Heart right ventricle (tissue), 16 donors: ENCODE measurements at regions not wholly inside any gene's neighbourhood (a gene's known extent, or its start where the extent isn't known, plus 50 kb on each side); places are given as distances from the start of the nearest gene placed in this dataset.
A peak's percentile ranks its signal among the peaks of the same experiment; 100 is the strongest.

Experiments
- ATAC-seq, 8 donors: fragments of 200-7000 bp; cut with Tn5 transposase; one replicate each; pipeline ENCODE4 v1.9.1; 2020; ENCODE audit warnings: mild to moderate bottlenecking in 8 of 8, moderate library complexity in 8 of 8, moderate number of reproducible peaks in 1 of 8
- DNase-seq, 2 donors: peaks; one replicate each; pipeline ENCODE4 v3.0.0-alpha.2; 2020
- H3K27ac ChIP-seq, 10 donors: fragments of 200-600 bp; sonication (generic) in 2 of 10; one replicate each; pipeline versions ENCODE4 v1.5.0 to v1.8.0; 2020 to 2022; ENCODE audit warnings: mild to moderate bottlenecking in 3 of 10
- H3K27me3 ChIP-seq, 7 donors: fragments of 200-600 bp; one replicate each; pipeline ENCODE4 v1.8.0; 2021 to 2022; ENCODE audit warnings: mild to moderate bottlenecking in 2 of 7
- H3K36me3 ChIP-seq, 9 donors: fragments of 200-600 bp; sonication (generic) in 1 of 9; one replicate each; pipeline versions ENCODE4 v1.5.0 to v1.8.0; 2020 to 2022; ENCODE audit warnings: mild to moderate bottlenecking in 2 of 9
- H3K4me1 ChIP-seq, 9 donors: fragments of 200-600 bp; sonication (generic) in 1 of 9; one replicate each; pipeline versions ENCODE4 v1.5.0 to v1.8.0; 2020 to 2022; ENCODE audit warnings: mild to moderate bottlenecking in 4 of 9
- H3K4me3 ChIP-seq, 10 donors: fragments of 200-600 bp; sonication (generic) in 2 of 10; one replicate each; pipeline versions ENCODE4 v1.5.0 to v1.8.0; 2020 to 2022; ENCODE audit warnings: mild to moderate bottlenecking in 7 of 10, moderate library complexity in 2 of 10
- H3K9me3 ChIP-seq, 11 donors: fragments of 200-600 bp in 10 of 11; sonication (generic) in 2 of 11; one replicate each; pipeline versions ENCODE4 v1.5.0 to v1.8.0; 2013 to 2022; ENCODE audit warnings: mild to moderate bottlenecking in 2 of 11, control low read depth in 1 of 11, moderate library complexity in 1 of 11
- CTCF ChIP-seq, 9 donors: fragments of 200-600 bp; sonication (generic) in 2 of 9; IDR thresholded peaks; one replicate each; pipeline versions ENCODE4 v1.5.0 to v1.8.0; 2021 to 2022; ENCODE audit warnings: antibody characterized with exemption in 9 of 9, mild to moderate bottlenecking in 5 of 9, moderate library complexity in 1 of 9
- WGBS, 2 donors: extraction: QIAGEN DNeasy Blood & Tissue Kit; methylation state at CpG; one replicate each; pipeline ENCODE4 v1.1.7; 2013; ENCODE audit warnings: inconsistent platforms in 1 of 2; 5-methylcytosine and 5-hydroxymethylcytosine counted together
- intact Hi-C, 10 donors: fragments of 100-400 bp; cut with DNase I; formaldehyde crosslinking; loops; one replicate each; pipeline versions ENCODE4 v1.11.1 to v1.14.2; 2022
- donor health status: Arrhythmogenic right ventricular cardiomyopathy.
- donor health status: ischemic (EF 13 %, LVEDD 7.1; RV severe dilation, severe dysfunction).
- donor health status: healthy with polysubstance abuse.
- donor health status: DM: no; HTN: yes; CAD: no.
- donor health status: DM: no; HTN: no; CAD: no.
- donor health status: ischemic (EF 25% LVEDD 6.9; RV normal size, moderate dysfunction).
- donor health status: ischemic (EF 25% LVEDD 5.7; RV mildly dilated, moderate dysfunction).
- donor health status: healthy.
- donor health status: DM: yes; HTN: yes; CAD: no.
- donor health status: Ischemic cardiomyopathy.
- donor health status: ischemic (EF 35%, LVEDD 5.7; RV mildly dilated, moderate dysfunction).
- donor health status: nonischemic (EF 11% LVEDD 7.7; RV severe dilation, severe dysfunction).
- donor health status: DM: yes; HTN: yes; CAD: no.
- donor health status: PGD.
- donor health status: ischemic (EF 29% LVEDD 5.4; RV normal size, mild dysfunction).
- donor health status: nonischemic (EF 23%, LVEDD 6.1; RV moderate dilation, normal function).

- TF ChIP-seq CTCF (IDR thresholded peaks at IDR 0.05) = no peak
- Histone ChIP-seq H3K4me1 (peaks cover 0 to 11% (median 0%) of the 10 kb centered on the region in 9 donors), H3K36me3 (no peaks in the 10 kb centered on the region), H3K9me3 (no peaks in the 10 kb centered on the region), H3K27ac (no peak overlapping the region), H3K4me3 (no peak overlapping the region), H3K27me3 (no peaks in the 10 kb centered on the region)
- DNase-seq (peak in 1 of 2 donors; percentile 9), ATAC-seq (no peak)
- WGBS, 2 donors = 76 to 79% methylated on average over 35 of the region's 35 CpGs
- intact Hi-C loops = loop anchor here in 8 of 10 donors (5.0 to 10.0 kb wide), 6 partner anchors 50 to 183 kb away; no protein-coding TSS in a partner anchor
Observed at GRCh38 chr16:85424260-85425073, 188.7 kb upstream of the GSE1 start.

- no peak for DNase-seq
- intact Hi-C loops = loop anchor here in 3 of 10 donors (10.0 kb wide), 3 partner anchors 50 to 180 kb away; no protein-coding TSS in a partner anchor
- no peak overlapping the region for H3K4me3 ChIP-seq
- no peak for TF ChIP-seq CTCF (IDR thresholded peaks at IDR 0.05)
- H3K9me3 ChIP-seq = no peaks in the 10 kb centered on the region
- no peaks in the 10 kb centered on the region for H3K27me3 ChIP-seq
- no peak overlapping the region for H3K27ac ChIP-seq
- 64 to 70% methylated on average over 17 of the region's 17 CpGs for WGBS, 2 donors
- H3K4me1 ChIP-seq = peaks cover 0 to 11% (median 0%) of the 10 kb centered on the region in 9 donors
- ATAC-seq = no peak
- H3K36me3 ChIP-seq = no peaks in the 10 kb centered on the region
Observed at GRCh38 chr16:85425074-85425662, 188.0 kb upstream of the GSE1 start.

- H3K27ac ChIP-seq = no peak overlapping the region
- H3K27me3 ChIP-seq = no peaks in the 10 kb centered on the region
- H3K4me1 ChIP-seq = peaks cover 0 to 4% (median 0%) of the 10 kb centered on the region in 9 donors
- ATAC-seq (no peak), DNase-seq (no peak)
- 98 to 100% methylated on average over 2 of the region's 2 CpGs for WGBS, 2 donors
- H3K36me3 ChIP-seq = no peaks in the 10 kb centered on the region
- intact Hi-C loops = loop anchor here in 3 of 10 donors (10.0 kb wide), 3 partner anchors 48 to 178 kb away; no protein-coding TSS in a partner anchor
- H3K9me3 ChIP-seq = no peaks in the 10 kb centered on the region
- TF ChIP-seq CTCF (IDR thresholded peaks at IDR 0.05) = no peak
- no peak overlapping the region for H3K4me3 ChIP-seq
Observed at GRCh38 chr16:85426806-85427205, 186.3 kb upstream of the GSE1 start.

- WGBS, 2 donors = 63 to 72% methylated on average over 17 of the region's 17 CpGs
- intact Hi-C loops = loop anchor here in 3 of 10 donors (10.0 kb wide), 3 partner anchors 46 to 176 kb away; no protein-coding TSS in a partner anchor
Observed at GRCh38 chr16:85428168-85428898, 184.8 kb upstream of the GSE1 start.

More at GRCh38 chr16:85428168-85428898, 184.8 kb upstream of the GSE1 start:
- Histone ChIP-seq H3K4me1 (peaks cover 0 to 4% (median 0%) of the 10 kb centered on the region in 9 donors), H3K4me3 (no peak overlapping the region), H3K27me3 (no peaks in the 10 kb centered on the region), H3K27ac (no peak overlapping the region), H3K36me3 (no peaks in the 10 kb centered on the region), H3K9me3 (no peaks in the 10 kb centered on the region)
- peak in 1 of 2 donors; percentile 49 for DNase-seq
- ATAC-seq = peak in 4 of 8 donors; percentile 32 to 43 (median 34)
- peak in 7 of 9 donors; percentile 43 to 58 (median 52) for TF ChIP-seq CTCF (IDR thresholded peaks at IDR 0.05)
